K562 (cell line): ENCODE measurements at regions not wholly inside any gene's neighbourhood (a gene's known extent, or its start where the extent isn't known, plus 50 kb on each side); places are given as distances from the start of the nearest gene placed in this dataset.

Experiments used
- ATAC-seq: fragments of 200-7000 bp; cut with Tn5 transposase; 3 replicates; pipeline ENCODE4 v1.9.1; 2020; ENCODE audit warnings: moderate library complexity
- BruUV-seq: library from RNA; stranded (reverse); fragments of 400-500 nt; replicated peaks from 2 replicates; lab custom pipeline; 2021; lab: Mats Ljungman, UMichigan
- CTCF ChIA-PET: fragments of 300-600 bp; formaldehyde crosslinking; extraction: SDS; loops from one replicate; lab custom pipeline; 2021; ENCODE audit warnings: low intra/inter-chr PET ratio; lab: Yijun Ruan, JAX
- POLR2A ChIA-PET: fragments of 300-600, 350-650 bp; sonication (Branson Sonifier 250); formaldehyde crosslinking; extraction: SDS; loops from one replicate; lab custom pipeline; 2021; ENCODE audit warnings: antibody characterized with exemption, inconsistent platforms; lab: Yijun Ruan, JAX
- DNase-seq, 4 experiments: peaks; one replicate each; pipeline versions ENCODE4 v3.0.0 to v3.0.0-alpha.2; 2011 to 2018; ENCODE audit warnings: low spot score in 3 of 4, mixed read lengths in 3 of 4; ENCODE audit errors: extremely low read depth in 1 of 4
- FAIRE-seq: peaks from 2 replicates; lab custom pipeline; 2011; peaks lifted over from hg19 to GRCh38; lab: Jason Lieb, UNC
- H2AFZ ChIP-seq: 2 replicates; pipeline ENCODE4 v1.6.0; 2011; ENCODE audit warnings: low read depth, low read length, control low read depth, inconsistent platforms
- H3K27ac ChIP-seq: fragments of 200-600 bp; 3 replicates; pipeline ENCODE4 v1.8.0; 2011; ENCODE audit warnings: low read depth, mild to moderate bottlenecking, control low read depth, inconsistent platforms, low read length, moderate library complexity, mixed read lengths; ENCODE audit errors: extremely low read depth
- H3K27me3 ChIP-seq, 2 experiments: fragments of 300-600 bp in 1 of 2; 2 replicates in 1 of 2; 3 replicates in 1 of 2; pipeline versions ENCODE4 v1.6.0 to v1.8.0; 2011; ENCODE audit warnings: inconsistent platforms in 2 of 2, low read length in 2 of 2, mild to moderate bottlenecking in 1 of 2, mixed read lengths in 1 of 2, moderate library complexity in 1 of 2; ENCODE audit not compliant: control insufficient read depth in 2 of 2, insufficient read depth in 2 of 2
- H3K36me3 ChIP-seq: fragments of 300-600 bp; 3 replicates; pipeline ENCODE4 v1.8.0; 2011; ENCODE audit warnings: mild to moderate bottlenecking, low read length, inconsistent platforms; ENCODE audit not compliant: control insufficient read depth, insufficient read depth
- H3K4me1 ChIP-seq, 2 experiments: fragments of 200-600 bp in 1 of 2; replicated peaks in 1 of 2; 2 replicates in 1 of 2; 3 replicates in 1 of 2; pipeline versions ENCODE4 v1.5.1 to v1.8.0; 2011; ENCODE audit warnings: inconsistent platforms in 2 of 2, low read length in 2 of 2, mild to moderate bottlenecking in 1 of 2, mixed read lengths in 1 of 2, moderate library complexity in 1 of 2; ENCODE audit not compliant: control insufficient read depth in 2 of 2, insufficient read depth in 2 of 2
- H3K4me2 ChIP-seq: 2 replicates; pipeline ENCODE4 v1.6.1; 2011; ENCODE audit warnings: low read length, control low read depth, inconsistent platforms, mixed read lengths; ENCODE audit not compliant: insufficient read depth
- H3K4me3 ChIP-seq: fragments of 200-600 bp; sonication (generic), shearing (Covaris generic); 2 replicates; pipeline ENCODE4 v1.5.1; 2016; ENCODE audit warnings: control low read depth, inconsistent platforms
- H3K79me2 ChIP-seq: fragments of 200-600 bp; 3 replicates; pipeline ENCODE4 v1.8.0; 2011; ENCODE audit warnings: low read length, inconsistent platforms; ENCODE audit not compliant: control insufficient read depth, insufficient read depth
- H3K9ac ChIP-seq, 2 experiments: 2 replicates each; pipeline versions ENCODE4 v1.6.0 to v1.6.1; 2011; ENCODE audit warnings: low read depth in 2 of 2, low read length in 2 of 2, control low read depth in 1 of 2, inconsistent platforms in 1 of 2, mild to moderate bottlenecking in 1 of 2, mixed read lengths in 1 of 2; ENCODE audit not compliant: insufficient read depth in 1 of 2
- H3K9me1 ChIP-seq: one replicate; pipeline ENCODE4 v1.6.0; 2011; ENCODE audit warnings: inconsistent platforms, mild to moderate bottlenecking, low read length, moderate library complexity; ENCODE audit not compliant: control insufficient read depth, insufficient read depth
- H3K9me3 ChIP-seq: replicated peaks from 2 replicates; pipeline ENCODE4 v1.5.1; 2011; ENCODE audit warnings: low read depth, low read length, inconsistent platforms; ENCODE audit not compliant: control insufficient read depth, insufficient read depth
- H4K20me1 ChIP-seq: replicated peaks from 2 replicates; pipeline ENCODE4 v1.6.1; 2011; ENCODE audit warnings: low read length, inconsistent platforms, mixed read lengths; ENCODE audit not compliant: control insufficient read depth, insufficient read depth
- ARHGAP35 ChIP-seq: fragments of 450-650 bp; IDR thresholded peaks from 2 replicates; pipeline ENCODE4 v1.6.1; 2018; ENCODE audit not compliant: partially characterized antibody
- CCNT2 ChIP-seq: IDR thresholded peaks from 2 replicates; pipeline ENCODE4 v1.6.1; 2011; ENCODE audit warnings: borderline replicate concordance, low read depth, mild to moderate bottlenecking, moderate library complexity, mixed read lengths, low read length; ENCODE audit not compliant: insufficient read length; ENCODE audit errors: extremely low read depth
- FOXP1 ChIP-seq: sonication (generic); formaldehyde crosslinking; IDR thresholded peaks from 2 replicates; pipeline ENCODE4 v1.8.0; 2022; ENCODE audit warnings: mild to moderate bottlenecking, missing genetic modification reagents
- HDAC1 ChIP-seq, 2 experiments: fragments of 450-650 bp; IDR thresholded peaks; 2 replicates each; pipeline ENCODE4 v1.6.1; 2016 to 2017; ENCODE audit warnings: inconsistent platforms in 1 of 2, mild to moderate bottlenecking in 1 of 2, moderate library complexity in 1 of 2
- HMG20A ChIP-seq: fragments of 450-650 bp; formaldehyde crosslinking; conservative IDR thresholded peaks from 2 replicates; pipeline ENCODE4 v1.4.0; 2020; ENCODE audit warnings: mild to moderate bottlenecking, mixed read lengths
- KHSRP ChIP-seq: fragments of 450-650 bp; IDR thresholded peaks from 2 replicates; pipeline ENCODE4 v1.6.1; 2017
- NCOA2 ChIP-seq, 2 experiments: fragments of 450-650 bp; IDR thresholded peaks; 2 replicates each; pipeline ENCODE4 v1.6.1; 2018; ENCODE audit warnings: mild to moderate bottlenecking in 2 of 2, moderate library complexity in 1 of 2; ENCODE audit not compliant: partially characterized antibody in 2 of 2
- POU5F1 ChIP-seq: fragments of 150-350 bp; IDR thresholded peaks from 2 replicates; pipeline ENCODE4 v1.6.1; 2014; ENCODE audit warnings: borderline replicate concordance, low read length, low read depth, mild to moderate bottlenecking; ENCODE audit not compliant: partially characterized antibody
- SNIP1 ChIP-seq: fragments of 450-650 bp; IDR thresholded peaks from 2 replicates; pipeline ENCODE4 v1.7.1; 2017; ENCODE audit warnings: low read depth, mild to moderate bottlenecking
- XRCC3 ChIP-seq: fragments of 450-650 bp; IDR thresholded peaks from 2 replicates; pipeline ENCODE4 v1.6.1; 2017; ENCODE audit warnings: mild to moderate bottlenecking, moderate library complexity
- ZBTB33 ChIP-seq: sonication (generic); formaldehyde crosslinking; IDR thresholded peaks from 2 replicates; pipeline ENCODE4 v1.8.1; 2023; ENCODE audit warnings: mild to moderate bottlenecking, missing genetic modification reagents
- ZNF124 ChIP-seq: sonication (generic); formaldehyde crosslinking; IDR thresholded peaks from 2 replicates; pipeline ENCODE4 v1.8.1; 2022; ENCODE audit warnings: missing genetic modification reagents
- ZNF134 ChIP-seq: fragments of 250-450 bp; sonication (Bioruptor Pico); conservative IDR thresholded peaks from 2 replicates; pipeline ENCODE4 v1.4.0; 2020
- ZNF511 ChIP-seq: sonication (generic); formaldehyde crosslinking; IDR thresholded peaks from 2 replicates; pipeline ENCODE4 v1.8.0; 2022; ENCODE audit warnings: mild to moderate bottlenecking, missing genetic modification reagents
- ZNF696 ChIP-seq: fragments of 250-450 bp; sonication (Bioruptor Pico); conservative IDR thresholded peaks from 2 replicates; pipeline ENCODE4 v1.4.0; 2020; ENCODE audit warnings: mild to moderate bottlenecking, moderate library complexity
- ZNF699 ChIP-seq: fragments of 250-450 bp; sonication (Bioruptor Pico); IDR thresholded peaks from 2 replicates; pipeline ENCODE4 v1.8.0; 2021; ENCODE audit warnings: mild to moderate bottlenecking, moderate library complexity; ENCODE audit not compliant: insufficient replicate concordance
- WGBS: fragments of 100-300 bp; shearing (Covaris generic); methylation state at CpG from one replicate; pipeline ENCODE4 v1.1.6; 2016; ENCODE audit warnings: low coverage, mixed read lengths; ENCODE audit not compliant: insufficient coverage; ENCODE audit errors: missing lambda C conversion rate; 5-methylcytosine and 5-hydroxymethylcytosine counted together
- in situ Hi-C: fragments of 300-500 bp; cut with MboI; formaldehyde crosslinking; loops from 4 replicates; pipeline ENCODE4 v1.15.0; 2018; ENCODE audit warnings: inconsistent platforms, mixed read lengths
- intact Hi-C: fragments of 100-400 bp; cut with micrococcal nuclease; formaldehyde crosslinking; loops from 2 replicates; pipeline ENCODE4 v1.14.2; 2022
- TF ChIP-seq, protein P1 (sequence below): fragments of 250-450 bp; sonication (Bioruptor Pico); IDR thresholded peaks from 2 replicates; pipeline ENCODE4 v1.8.0; 2022; ENCODE audit warnings: inconsistent platforms

GRCh38 chr10:10490581-10490980 is 527.1 kb upstream of the CELF2 start (continued):
- no peak for TF ChIP-seq HMG20A (CRISPR knock-in tag)
- no peak for TF ChIP-seq CCNT2
- no peak for TF ChIP-seq FOXP1 (CRISPR knock-in tag)
- no peak for TF ChIP-seq ZNF699

DNA sequence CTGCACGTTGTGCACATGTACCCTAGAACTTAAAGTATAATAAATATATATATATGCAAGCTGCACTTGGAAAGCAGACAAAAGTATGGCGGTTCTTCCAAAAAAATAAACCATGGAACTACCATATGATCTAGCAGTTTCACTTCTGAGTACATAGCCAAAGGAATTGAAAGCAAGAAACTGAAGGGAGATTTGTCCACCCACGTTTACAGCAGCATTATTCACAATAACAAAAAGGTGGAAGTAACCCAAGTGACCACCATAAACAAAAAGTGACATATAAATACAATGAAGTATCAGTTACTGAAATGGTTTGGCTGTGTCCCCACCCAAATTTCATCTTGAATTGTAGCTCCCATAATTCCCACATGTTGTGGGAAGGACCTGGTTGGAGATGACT is 525.3 kb upstream of the CELF2 start:
- no peaks in the 10 kb centered on the region for H3K4me1 ChIP-seq
- no peak overlapping the region for H3K4me3 ChIP-seq
- TF ChIP-seq POU5F1: no peak
- TF ChIP-seq, protein P1, sequence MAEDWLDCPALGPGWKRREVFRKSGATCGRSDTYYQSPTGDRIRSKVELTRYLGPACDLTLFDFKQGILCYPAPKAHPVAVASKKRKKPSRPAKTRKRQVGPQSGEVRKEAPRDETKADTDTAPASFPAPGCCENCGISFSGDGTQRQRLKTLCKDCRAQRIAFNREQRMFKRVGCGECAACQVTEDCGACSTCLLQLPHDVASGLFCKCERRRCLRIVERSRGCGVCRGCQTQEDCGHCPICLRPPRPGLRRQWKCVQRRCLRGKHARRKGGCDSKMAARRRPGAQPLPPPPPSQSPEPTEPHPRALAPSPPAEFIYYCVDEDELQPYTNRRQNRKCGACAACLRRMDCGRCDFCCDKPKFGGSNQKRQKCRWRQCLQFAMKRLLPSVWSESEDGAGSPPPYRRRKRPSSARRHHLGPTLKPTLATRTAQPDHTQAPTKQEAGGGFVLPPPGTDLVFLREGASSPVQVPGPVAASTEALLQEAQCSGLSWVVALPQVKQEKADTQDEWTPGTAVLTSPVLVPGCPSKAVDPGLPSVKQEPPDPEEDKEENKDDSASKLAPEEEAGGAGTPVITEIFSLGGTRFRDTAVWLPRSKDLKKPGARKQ: no peak
- no peak for TF ChIP-seq ZNF134
- TF ChIP-seq ZNF511: no peak
- TF ChIP-seq ZBTB33 (CRISPR knock-in tag): no peak
- TF ChIP-seq KHSRP: no peak
- no peak for TF ChIP-seq ZNF124 (CRISPR knock-in tag)
- TF ChIP-seq NCOA2 (IDR thresholded peaks at IDR 0.05; ENCODE audit: partially characterized antibody in 2 of 2): no peak
- no peak for TF ChIP-seq SNIP1
- TF ChIP-seq XRCC3: no peak
- TF ChIP-seq HDAC1 (IDR thresholded peaks at IDR 0.05): no peak
- no peak for TF ChIP-seq ARHGAP35
- TF ChIP-seq ZNF696 (CRISPR knock-in tag): no peak
- FAIRE-seq (no peak), ATAC-seq (no peak), DNase-seq (no peak)
- 0% methylated on average over 3 of the region's 3 CpGs for WGBS
- H3K27ac ChIP-seq: no peak overlapping the region
- no peak overlapping the region for H3K4me2 ChIP-seq
- H3K79me2 ChIP-seq: no peaks in the 10 kb centered on the region
- intact Hi-C loops (no loop called here), in situ Hi-C loops (no loop called here)
- POLR2A ChIA-PET: no interaction called here
- no peaks in the 10 kb centered on the region for H3K27me3 ChIP-seq
- no TSS peak for BruUV-seq
- H4K20me1 ChIP-seq: no peaks in the 10 kb centered on the region
- H3K9me3 ChIP-seq: no peaks in the 10 kb centered on the region
- H3K9ac ChIP-seq: no peak overlapping the region
- CTCF ChIA-PET: no interaction called here
- no peak overlapping the region for H2AFZ ChIP-seq
- no peaks in the 10 kb centered on the region for H3K9me1 ChIP-seq
- H3K36me3 ChIP-seq: no peaks in the 10 kb centered on the region
